ENCODE measurements at regions not wholly inside any gene's neighbourhood (a gene's known extent, or its start where the extent isn't known, plus 50 kb on each side); places are given as distances from the start of the nearest gene placed in this dataset.

DNA sequence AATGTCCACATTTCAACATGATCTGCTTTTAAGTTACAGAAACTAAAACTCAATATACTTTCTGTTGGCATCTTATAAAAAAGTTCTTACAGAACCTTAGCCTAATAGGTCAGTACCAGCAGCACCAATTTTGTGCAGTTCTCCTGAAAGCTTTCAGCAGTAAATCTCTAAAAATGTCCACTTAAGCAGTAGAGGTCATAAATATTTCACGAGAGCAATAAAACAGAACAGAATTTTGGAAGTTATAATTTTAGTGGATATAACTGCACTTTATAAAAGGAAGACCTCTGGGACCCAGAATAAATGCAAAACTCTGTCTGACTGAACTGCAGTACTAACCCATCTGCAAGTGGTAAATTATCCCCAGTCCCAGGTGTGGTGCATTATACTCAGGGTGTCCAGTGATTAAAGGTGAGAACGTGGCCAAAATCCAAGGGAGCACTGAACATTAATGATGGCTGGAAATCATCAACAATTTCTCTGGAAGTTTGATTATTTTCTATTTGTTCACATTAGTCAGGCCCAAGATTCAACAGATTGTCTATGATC is 172.6 kb upstream of the RSPO3 start:
- TF ChIP-seq MAX (CRISPR knock-in tag; IDR thresholded peaks at IDR 0.05) (no peak), ZBTB43 (CRISPR knock-in tag; IDR thresholded peaks at IDR 0.05) (no peak), ZBTB21 (CRISPR knock-in tag; IDR thresholded peaks at IDR 0.05; ENCODE audit: borderline replicate concordance) (no peak), CTCF (IDR thresholded peaks at IDR 0.05) (no peak), AFF4 (CRISPR knock-in tag; IDR thresholded peaks at IDR 0.05; ENCODE audit: borderline replicate concordance) (no peak), ATF3 (CRISPR knock-in tag; conservative IDR thresholded peaks at IDR 0.05) (no peak), ZNF219 (CRISPR knock-in tag; IDR thresholded peaks at IDR 0.05; ENCODE audit: borderline replicate concordance) (no peak), E2F4 (CRISPR knock-in tag; IDR thresholded peaks at IDR 0.05; ENCODE audit: borderline replicate concordance, low read depth) (no peak), JUN (CRISPR knock-in tag; IDR thresholded peaks at IDR 0.05) (no peak), ZNF138 (CRISPR knock-in tag; conservative IDR thresholded peaks at IDR 0.05) (no peak), ETV6 (CRISPR knock-in tag; IDR thresholded peaks at IDR 0.05) (no peak), NR3C1 (CRISPR knock-in tag; conservative IDR thresholded peaks at IDR 0.05; ENCODE audit: low read depth) (no peak)

Measured in WTC11 (cell line).